ENCODE measurements at regions not wholly inside any gene's neighbourhood (a gene's known extent, or its start where the extent isn't known, plus 50 kb on each side); places are given as distances from the start of the nearest gene placed in this dataset.

DNA sequence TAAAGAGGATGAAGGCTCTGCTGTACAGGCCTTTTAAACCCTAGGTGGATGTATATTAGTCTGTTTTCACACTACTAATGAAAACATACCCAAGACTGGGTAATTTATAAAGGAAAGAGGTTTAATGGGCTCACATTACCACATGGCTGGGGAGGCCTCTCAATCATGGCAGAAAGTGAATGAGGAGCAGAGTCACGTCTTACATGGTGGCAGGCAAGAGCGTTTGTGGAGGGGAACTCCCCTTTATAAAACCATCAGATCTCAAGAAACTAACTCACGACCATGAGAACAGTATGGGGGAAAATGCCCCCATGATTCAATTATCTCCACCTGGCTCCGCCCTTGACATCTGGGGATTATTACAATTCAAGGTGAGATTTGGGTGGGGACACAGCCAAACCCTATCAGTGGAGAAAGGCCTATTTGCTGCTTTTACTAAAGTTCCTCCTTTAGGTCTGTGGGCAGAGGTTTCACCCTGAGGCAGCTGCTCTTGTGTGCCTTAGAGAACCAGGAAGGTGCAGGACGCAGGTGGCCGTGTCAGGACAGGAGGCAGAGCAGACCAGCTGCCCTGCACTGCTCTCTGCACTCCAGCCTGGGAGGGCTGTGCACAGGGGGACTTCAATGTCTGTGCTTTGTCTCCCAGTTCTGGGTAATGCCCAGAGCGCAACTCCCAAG, 178.8 kb upstream of the HDAC4 start:
- DNase-seq: no peak

DNA sequence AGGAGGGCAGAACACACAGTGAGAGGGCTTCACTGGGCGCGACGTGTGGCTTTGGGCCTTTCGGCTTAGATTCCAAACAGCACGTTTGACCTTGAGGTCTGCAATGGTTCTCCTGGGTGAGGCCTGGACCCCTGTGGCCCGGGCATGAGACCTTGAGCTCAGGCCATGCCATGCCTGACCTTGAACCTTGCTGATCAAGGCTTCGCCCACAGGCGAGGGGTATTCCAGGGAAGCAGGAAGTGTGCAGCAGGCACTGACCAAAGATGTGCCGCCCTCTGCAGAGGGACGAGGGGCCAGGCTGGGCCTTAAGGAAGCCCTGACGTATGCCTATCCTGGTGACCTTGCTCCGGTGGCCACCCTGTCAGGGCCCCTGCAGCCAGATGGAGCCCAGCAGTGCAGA, 178.3 kb upstream of the HDAC4 start:
- no peak for DNase-seq

DNA sequence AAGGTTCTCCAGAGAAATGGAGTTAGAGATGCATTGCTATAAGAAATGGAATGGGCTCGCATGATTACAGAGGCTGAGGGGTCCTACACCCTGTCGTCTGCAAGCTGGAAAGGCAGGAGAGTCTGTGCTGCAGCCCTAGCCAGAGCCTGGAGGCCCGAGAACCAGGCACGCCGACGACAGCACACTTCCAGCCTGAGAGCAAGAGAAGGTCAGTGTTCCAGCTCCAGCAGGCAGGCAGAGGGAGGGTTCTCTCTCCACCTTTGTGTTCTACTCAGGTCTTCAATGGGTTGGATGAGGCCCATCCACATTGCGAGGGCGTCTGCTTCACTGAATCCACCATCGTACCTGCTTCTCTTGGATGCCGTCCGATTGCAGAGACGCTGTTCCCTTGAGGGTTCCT, 177.6 kb upstream of the HDAC4 start:
- no peak for DNase-seq

DNA sequence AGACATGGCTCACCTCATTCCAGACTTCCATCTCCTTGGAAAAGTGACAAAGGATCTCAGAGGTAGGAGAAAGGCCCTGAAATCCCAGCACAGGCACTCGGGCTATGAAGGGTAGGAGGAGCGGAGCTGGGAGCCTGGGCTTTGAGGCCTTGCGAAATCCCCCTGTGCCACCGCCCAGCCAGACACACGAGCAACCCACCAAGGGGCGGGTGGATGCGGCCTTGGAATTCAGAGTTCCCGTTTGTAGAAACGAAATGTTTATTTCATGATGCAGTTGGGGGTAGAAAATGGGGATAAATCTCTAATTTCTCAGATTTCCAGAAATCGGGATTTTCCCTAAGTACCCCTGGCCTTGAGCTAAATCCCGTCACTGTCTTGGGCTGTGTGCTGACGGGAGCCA, 177.1 kb upstream of the HDAC4 start:
- no peak for DNase-seq

DNA sequence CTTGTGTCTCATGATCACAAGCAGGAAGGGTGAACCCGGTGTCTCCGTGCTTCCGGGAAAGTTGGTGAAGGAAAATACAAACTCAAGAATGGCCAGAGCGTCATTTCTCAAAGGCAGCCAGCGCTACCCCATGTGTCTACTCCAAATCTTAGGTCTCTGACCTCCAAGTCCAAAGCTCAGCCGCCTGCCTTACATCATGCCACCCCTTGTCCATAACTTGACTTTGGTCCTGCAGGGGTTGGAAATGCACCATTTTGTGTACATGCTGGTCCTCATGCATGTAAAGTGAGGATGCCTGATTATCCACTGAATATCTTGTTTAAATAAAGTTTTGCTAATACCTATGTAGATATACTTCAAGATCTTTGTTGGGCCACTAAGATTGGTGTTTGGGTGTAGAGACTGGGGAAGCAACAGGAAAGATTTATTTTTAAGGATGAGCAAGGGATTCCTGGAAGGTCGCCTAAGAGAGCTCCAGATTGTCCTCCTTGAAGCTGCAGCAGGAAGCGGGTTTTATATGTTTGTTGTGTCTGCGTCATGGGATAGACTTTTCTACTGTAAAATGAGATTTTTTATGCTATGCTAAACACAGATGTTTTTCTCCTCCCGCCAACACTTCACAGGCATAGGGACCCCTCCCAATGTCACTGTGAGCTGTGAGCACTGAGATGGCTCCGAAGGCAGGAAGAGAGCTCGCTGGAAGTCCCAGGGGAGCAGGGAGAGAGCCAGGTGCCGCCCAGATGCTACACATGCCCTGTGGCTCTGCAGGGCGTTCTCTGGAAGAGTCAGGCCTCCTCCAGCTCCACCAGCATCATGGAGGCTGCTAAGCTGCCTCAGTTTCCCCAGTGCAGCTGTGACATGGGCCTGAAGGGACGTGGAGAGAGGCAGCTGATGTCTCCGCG, 176.2 kb upstream of the HDAC4 start:
- peak; percentile 17 for DNase-seq

DNA sequence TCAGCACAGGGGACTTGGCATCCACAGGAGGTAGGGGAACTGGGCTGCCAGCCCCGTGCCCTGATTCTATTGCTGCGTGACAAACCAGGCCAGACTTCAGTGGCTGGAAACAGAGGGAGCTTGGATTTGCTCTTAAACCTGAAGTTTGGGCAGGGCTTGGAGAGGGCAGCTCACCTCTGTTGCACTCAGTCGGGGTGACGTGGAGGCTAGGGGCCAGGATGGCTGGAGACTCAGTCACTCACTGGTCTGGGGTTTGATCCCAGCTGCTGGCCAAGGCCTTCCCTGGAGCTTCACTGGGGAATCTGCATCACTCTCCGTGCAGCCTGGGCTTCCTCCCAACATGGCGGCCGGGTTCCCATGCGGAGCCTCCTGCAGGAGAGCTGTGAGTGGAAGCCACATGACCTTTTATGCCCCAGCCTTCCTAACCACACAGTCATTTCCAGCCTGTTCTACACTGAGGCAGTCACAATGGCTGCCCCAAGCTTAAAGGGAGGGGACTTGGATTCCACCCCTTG, 175.2 kb upstream of the HDAC4 start:
- no peak for DNase-seq

DNA sequence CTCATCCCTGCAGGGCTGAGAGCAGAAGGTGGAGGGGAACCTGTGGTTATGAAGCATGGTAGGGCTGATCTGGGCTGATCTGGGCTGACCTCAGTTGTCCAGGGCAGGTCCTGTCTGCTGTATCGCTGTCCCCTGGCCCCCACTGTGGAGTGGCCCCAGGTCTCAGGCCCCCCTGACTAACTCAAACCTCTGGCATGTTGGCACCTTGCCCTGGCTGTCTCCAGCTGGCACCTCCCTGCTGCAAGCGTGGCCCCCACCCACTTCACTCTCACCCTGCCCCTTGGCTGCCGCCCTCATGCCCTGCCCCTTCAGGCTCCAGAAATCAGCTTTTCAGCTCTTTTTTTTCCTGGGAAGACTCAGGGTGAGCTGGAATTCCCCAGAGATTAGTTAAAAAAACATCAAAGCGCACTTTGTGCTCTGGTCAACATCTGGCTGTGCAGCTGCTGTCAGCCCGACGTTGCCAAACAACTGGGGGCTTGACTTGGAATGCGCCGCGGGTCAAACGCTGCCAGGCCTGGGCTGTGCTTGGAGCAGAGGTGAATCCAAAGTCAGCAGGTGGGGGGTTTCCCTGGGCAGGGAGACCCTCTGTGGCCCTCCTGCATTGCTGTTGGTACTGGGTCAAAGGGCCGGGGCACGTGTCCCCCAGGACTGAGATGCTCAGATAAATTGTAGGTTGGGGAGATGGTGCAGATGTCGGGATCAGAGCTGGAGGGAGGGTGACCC, 173.8 kb upstream of the HDAC4 start:
- no peak for DNase-seq

DNA sequence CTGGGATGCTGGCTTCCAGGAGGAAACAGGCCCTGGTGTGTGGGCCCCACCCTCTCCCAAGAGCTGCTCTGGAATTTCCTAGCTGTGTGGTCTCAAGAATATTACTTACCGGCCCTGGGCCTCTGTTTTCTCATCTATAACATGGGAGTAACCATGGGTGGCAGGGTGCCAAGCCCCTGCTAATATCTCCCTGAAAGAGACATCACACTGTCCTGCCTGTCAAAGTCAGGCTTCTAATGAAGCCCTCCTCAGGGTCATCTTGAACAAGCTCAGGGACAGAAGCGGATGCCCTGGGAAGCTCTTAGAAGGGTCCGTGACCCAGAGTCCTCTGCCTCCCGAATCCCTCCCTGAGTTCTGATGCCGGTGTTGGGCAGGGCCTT, 173.2 kb upstream of the HDAC4 start:
- DNase-seq: no peak

DNA sequence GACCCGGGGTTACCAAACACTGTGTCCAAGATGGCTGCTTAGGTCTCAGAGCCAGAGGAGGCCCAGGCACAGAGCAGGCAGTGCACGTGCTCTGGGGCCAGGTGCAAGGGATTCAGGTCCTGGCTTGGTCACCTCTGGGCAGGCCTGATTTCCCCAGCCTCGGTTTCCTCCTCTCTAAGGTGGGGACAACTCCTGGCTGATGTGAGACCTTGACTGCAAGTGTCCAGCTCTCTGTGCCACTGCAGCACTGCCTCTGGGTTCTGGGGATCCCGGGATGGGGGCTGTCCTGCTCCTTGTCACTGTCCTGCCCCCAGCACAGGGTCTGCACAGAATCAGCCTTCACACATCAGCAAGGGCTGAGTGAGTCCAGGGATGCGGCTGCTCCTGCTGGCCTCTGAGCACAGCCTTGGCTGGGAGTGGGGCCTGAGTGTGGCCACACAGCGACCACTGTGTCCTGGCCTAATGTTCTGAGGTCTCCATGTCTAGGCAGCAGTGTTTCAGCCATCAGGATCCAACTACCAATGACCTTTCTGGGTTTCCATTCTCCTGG, 170.2 kb upstream of the HDAC4 start:
- no peak for DNase-seq

DNA sequence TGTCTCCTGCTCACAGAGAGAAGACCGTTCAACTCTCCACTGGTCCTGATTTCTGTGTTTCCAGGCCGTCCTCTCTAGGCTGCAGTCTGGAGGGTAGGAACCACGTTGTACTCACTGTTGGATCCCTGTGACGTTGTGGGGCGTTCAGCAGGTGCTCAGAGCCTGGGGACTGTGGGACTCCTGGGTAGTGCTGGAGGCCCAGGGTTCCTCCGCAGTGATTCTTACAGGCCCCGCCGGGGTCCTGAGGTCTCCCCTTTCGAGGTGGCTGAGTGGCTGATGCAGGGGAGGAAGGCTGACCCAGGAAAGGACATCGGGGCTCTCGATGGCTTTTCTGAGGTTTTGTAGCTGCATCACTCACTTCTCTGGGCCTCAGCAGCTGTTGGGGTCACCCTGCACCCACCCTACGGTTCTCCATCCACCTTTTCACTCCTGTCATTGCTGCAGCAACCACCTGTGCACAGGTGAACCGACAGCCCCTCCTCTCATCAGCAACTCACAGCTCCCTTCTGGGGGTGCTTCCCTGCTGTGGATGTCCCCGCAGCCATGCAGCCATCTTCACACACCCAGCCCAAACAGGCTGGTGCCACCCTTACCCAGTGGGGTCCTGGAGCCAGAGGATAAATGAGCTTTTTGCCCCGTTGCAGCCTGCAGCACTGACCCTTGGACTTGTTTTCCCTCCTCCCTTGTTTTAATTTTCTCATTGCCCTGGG, 169.6 kb upstream of the HDAC4 start:
- no peak for DNase-seq

DNA sequence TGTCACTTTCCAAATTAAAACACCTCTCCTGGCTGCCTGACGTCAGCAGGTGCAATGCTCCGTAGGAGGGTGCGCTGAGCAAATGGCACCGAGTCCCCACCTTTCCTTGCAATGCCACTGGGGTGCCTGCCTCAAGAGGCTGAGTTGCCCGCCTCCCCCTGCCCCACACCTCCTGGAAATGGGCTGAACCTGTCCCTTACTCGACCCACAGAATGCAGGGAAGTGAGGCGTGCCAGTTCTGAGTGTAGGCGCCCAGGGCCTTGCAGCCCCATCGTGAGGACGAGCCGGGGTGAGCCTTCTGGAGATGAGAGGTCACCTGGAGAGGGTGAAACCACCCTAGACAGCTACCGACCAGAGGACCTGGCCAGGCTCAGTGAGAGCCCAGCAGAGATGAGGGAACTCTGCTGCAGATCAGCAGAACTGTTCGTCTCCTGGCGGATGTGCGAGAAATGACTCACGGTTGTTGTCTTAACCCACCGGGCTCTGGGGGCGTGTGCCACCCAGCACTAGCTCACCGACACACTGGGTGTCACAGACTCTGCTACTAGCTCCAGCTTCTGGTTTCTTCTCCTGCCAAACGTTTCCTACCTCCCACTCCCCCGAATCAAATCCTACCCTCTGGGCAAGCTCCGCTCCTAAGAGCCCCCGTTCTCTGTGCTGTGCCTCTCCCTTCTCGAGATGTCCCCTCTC, 168.7 kb upstream of the HDAC4 start:
- no peak for DNase-seq

DNA sequence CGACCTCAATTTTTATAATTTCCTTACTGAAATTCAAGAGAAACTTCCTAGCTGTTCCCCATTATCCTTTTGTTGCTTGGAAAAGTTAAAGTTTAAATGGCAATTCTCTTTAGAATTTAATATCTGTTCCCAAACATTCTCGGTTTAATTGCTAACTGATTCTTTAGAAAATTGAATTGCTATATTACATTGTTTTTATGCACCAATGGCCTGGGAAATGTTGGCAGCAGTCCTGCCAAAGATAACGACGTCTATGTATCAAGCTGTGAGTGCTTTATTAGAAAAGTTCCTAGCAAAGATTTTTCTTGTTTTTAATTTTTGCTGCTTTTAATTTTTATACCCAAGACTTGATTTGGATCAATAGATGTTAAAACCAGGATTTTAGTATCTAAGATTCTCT, 167.8 kb upstream of the HDAC4 start:
- no peak for DNase-seq

DNA sequence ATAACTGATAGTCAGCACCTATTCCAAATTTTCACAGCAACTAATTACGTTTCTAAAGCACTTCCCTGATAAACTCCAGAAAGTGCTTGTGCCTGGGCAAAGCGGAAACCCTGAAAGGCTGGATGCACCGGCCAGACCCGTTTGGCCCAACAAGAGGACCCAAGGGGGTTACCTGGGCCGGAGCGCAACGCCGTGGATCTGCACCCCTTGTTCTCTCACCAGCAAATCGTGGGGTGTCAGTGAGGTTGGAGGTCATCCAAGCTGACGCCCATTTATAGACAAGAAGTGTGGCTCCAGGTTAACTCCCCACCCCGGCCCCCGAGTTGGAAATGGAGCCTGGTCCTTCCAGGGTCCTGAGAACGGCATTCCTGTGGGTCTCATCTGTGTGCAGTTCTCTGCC, 167.0 kb upstream of the HDAC4 start:
- no peak for DNase-seq

DNA sequence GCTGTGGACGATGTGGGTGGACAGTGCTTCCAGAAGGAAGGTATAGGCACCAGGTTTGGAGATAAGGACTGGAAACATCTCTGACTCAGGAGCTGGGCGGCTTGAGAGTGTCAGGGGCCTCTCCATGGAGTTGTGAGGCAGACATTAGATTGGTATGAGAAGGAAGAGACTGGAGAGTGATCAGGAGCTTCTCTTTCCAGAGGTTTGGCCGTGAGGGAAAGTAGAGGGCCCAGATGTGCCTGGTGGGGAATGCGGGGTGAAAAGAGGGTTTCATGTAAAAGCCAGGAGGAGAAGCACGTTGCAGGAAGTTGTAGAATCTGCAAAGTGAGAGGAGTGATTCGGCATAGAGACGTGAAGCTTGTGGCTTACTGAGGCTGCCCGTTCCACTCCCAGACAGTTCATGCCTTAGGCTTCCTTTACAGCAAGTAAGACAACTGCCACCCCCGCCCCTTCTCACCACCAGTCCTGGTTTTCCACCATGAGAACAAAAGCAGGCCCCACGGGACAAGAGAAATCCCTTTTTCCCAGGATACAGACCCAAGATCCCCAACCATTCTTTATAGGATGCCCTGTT, 166.3 kb upstream of the HDAC4 start:
- DNase-seq: no peak

DNA sequence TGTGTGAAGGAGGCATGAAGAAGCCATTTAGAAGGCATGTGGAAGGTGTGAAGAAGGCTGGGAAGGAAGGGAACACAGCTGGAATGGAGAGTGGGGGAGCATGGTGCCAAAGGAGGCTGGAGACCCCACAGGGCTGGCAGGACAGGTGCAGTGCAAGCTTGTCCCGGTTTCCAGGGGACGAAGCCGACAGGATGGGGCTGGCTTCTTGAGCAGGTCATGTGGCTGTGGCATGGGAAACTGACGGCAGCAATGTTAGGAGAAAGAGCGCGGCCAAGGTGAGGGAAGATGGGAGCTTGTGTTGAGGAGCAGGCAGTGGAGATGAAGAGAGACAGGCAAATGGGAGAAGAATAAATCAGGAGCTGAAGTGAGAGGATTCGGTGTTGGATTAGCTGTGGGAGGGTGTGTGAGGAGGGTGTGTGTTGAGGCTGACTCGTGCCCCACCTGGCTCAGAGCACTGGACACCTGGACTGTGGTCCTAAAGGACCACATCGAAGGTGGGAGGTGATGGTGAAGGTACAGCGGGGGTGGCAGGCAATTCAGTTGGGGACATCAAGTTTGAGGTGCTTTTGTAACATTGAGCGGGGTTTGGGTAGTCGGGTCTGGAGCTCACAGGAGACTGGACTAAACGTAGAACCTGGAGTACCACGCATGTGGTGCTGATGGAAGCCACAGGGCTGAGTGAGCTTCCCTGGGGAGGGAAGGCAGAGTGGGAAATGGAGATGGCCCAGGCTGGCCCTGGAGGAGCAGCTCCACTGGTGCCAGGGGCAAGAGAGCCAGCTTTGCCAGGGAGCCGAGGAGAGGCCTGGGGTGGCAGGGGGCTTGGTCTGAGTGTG, 165.6 kb upstream of the HDAC4 start:
- DNase-seq: no peak

DNA sequence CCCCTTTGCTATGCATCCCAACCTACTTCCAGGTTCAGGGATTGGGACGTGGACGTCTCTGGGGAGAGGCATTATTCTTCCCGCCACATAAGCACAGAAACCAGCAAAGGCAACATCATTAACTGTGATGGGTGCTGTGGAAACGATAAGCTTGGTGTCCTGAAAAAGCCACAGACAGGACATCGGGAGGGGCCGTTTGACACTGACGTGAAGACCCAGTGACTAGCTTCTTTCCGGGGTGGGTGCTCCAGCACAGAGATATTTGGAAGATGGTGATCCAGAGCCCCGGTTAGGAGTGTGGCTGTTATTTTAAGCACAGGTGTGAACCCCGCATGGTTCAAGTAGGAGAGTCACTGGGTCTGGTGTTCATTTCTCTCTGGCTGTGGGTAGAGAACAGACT, 163.8 kb upstream of the HDAC4 start:
- DNase-seq: no peak

DNA sequence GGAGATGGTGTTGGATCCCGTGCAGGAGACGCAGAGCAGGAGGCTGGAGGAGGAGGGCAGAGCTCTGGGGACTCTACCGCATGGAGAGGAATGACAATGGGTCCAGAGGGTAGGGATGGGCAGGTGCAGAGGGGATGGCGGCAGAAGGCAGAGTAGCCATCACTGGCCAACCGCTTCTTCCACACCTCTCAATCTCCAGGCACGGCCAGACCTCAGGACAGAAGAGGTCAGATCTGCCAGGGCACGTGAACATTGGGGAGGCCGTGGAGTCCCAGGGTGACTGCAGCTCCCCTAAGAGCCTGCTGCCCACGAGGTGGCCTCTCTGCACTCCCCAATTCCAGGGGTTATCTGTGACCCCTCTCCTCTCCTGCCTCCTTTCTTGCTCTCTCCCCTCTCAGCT, 162.7 kb upstream of the HDAC4 start:
- no peak for DNase-seq

DNA sequence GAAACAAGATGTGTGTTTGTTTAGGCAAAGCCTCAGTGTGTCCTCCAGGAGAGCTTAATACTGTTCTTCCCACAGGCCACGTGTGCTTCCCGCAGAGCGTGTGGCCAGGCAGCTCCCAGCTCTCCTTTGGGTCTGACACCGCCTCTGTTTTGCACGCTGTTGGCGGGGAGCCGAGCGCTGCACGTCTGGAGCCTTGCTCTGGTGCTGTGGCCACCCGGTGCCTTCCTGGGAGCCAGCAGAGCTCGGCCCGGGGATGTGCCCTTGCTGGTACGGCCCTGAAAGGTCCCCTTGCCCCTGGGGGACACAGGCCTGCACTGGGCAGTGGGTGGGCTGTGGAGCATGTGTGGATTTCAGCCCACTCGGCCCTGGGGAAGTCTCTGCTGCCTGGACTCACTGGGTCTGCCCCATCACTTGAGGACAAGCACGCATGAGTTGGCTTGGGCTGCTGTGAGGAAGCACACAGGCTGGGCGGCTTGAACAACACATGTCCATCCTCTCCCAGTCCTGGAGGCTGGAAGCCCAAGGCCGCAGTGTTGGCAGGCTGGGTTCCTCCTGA, 160.7 kb upstream of the HDAC4 start:
- no peak for DNase-seq

DNA sequence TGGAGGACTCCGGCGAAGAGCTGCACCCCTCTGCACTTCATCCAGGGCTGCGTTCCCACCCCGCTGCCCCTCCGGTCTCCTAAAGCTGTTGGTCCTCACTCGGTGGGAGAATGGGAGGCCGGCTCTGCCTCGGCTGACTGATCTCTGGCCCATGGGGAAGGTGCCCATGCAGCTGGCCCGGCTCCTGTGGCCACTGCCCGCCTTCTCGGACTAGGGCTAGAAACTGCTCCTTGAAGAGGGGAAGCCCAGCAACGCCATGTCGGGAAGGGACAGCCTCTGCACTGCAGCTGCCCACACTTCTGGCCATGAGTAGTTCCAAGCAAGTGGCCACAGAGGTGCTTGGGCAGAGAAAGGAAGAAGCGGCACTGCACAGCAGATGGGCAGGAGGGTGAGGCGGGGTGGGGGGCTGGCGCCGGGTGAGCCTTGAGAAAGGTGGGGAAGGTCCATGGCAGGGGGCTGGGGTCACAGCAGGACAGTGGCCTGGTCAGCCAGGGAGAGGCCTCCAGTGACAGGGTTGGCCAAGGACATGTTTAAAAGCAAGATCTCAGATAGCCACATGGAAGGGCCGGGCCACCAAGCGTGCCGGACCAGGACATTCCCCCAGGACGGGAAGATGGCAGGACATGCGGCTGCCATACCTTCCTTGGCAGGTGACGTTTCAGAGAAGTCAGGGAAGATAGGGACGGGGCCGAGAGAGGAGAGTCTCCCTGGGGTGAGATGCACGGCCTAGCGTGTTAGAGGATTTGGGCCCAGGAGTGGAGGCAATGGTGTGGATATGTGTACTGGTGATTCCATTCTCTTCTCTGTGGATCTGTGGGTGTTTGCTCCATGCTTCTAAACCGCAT, 158.8 kb upstream of the HDAC4 start:
- no peak for DNase-seq
